ENCODE measurements at regions not wholly inside any gene's neighbourhood (a gene's known extent, or its start where the extent isn't known, plus 50 kb on each side); places are given as distances from the start of the nearest gene placed in this dataset.

DNA sequence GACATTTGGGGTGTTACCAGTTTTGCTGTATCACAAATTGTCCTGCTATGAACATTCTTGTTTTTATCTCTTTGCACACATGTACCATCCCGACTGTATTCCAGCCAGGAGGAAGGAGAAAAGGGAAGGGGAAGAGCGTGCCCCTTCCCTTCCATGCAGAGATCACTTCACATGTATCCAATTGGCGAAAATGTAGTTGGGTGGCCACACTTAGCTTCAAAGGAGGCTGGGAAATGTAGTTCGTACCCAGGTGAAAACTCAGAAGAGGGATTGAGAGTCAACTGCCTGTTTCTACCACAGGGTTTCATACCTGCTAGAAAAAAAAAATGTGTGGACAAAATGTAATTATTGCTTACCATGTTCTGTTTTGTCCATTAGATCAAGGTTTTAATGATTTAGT, 189.1 kb upstream of the PELI2 start:
- CTCF ChIA-PET = interaction anchor here (0.8 kb wide), 1 partner anchor 14 kb away, joined by 3 read pairs; no protein-coding TSS in a partner anchor
- Histone ChIP-seq H3K36me3 (ENCODE audit: control insufficient read depth in 2 of 2, extremely low read depth in 1 of 2, insufficient read depth in 2 of 2, low read length in 2 of 2) (no peaks in the 10 kb centered on the region), H3K4me3 (replicated peaks in 1 of 3; ENCODE audit: insufficient read depth in 1 of 3, low read depth in 1 of 3, low read length in 3 of 3) (no peak overlapping the region), H3K27ac (ENCODE audit: insufficient read depth, low read depth, low read length) (no peak overlapping the region), H4K20me1 (replicated peaks; ENCODE audit: control insufficient read depth, extremely low read depth, insufficient read depth, low read length) (no peaks in the 10 kb centered on the region), H3K4me1 (ENCODE audit: control insufficient read depth, extremely low read depth, insufficient read depth, low read length) (no peaks in the 10 kb centered on the region), H3K27me3 (ENCODE audit: control insufficient read depth in 2 of 2, insufficient read depth in 2 of 2, low read length in 2 of 2) (peaks cover 0 to 4% of the 10 kb centered on the region in 2 experiments), H3K9me1 (replicated peaks; ENCODE audit: control insufficient read depth, extremely low read depth, insufficient read depth, low read length) (no peaks in the 10 kb centered on the region), H3K9me3 (replicated peaks; ENCODE audit: control insufficient read depth, insufficient read depth, low read length) (no peaks in the 10 kb centered on the region), H2AFZ (ENCODE audit: low read depth, low read length) (no peak overlapping the region), H3K4me2 (ENCODE audit: insufficient read depth, low read length) (no peak overlapping the region), H3K79me2 (ENCODE audit: control insufficient read depth, insufficient read depth, low read length) (no peaks in the 10 kb centered on the region), H3K9ac (replicated peaks; ENCODE audit: extremely low read depth, insufficient read depth, low read length) (no peak overlapping the region)
- TF ChIP-seq MYC (IDR thresholded peaks at IDR 0.05; ENCODE audit: low read depth, low read length) (no peak), JUN (IDR thresholded peaks at IDR 0.05; ENCODE audit: borderline replicate concordance, insufficient read depth, insufficient read length, low read depth) (no peak), POLR2AphosphoS5 (IDR thresholded peaks at IDR 0.05; ENCODE audit: insufficient read depth, low read depth, low read length) (no peak), EZH2 (IDR thresholded peaks at IDR 0.05; ENCODE audit: borderline replicate concordance, low read depth, low read length, severe bottlenecking) (no peak), GATA2 (IDR thresholded peaks at IDR 0.05; ENCODE audit: insufficient read depth, insufficient read length, low read depth, low read length) (no peak), FOS (IDR thresholded peaks at IDR 0.05; ENCODE audit: borderline replicate concordance, insufficient read depth, low read length) (no peak)
- TF ChIP-seq, protein P1, sequence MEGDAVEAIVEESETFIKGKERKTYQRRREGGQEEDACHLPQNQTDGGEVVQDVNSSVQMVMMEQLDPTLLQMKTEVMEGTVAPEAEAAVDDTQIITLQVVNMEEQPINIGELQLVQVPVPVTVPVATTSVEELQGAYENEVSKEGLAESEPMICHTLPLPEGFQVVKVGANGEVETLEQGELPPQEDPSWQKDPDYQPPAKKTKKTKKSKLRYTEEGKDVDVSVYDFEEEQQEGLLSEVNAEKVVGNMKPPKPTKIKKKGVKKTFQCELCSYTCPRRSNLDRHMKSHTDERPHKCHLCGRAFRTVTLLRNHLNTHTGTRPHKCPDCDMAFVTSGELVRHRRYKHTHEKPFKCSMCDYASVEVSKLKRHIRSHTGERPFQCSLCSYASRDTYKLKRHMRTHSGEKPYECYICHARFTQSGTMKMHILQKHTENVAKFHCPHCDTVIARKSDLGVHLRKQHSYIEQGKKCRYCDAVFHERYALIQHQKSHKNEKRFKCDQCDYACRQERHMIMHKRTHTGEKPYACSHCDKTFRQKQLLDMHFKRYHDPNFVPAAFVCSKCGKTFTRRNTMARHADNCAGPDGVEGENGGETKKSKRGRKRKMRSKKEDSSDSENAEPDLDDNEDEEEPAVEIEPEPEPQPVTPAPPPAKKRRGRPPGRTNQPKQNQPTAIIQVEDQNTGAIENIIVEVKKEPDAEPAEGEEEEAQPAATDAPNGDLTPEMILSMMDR (IDR thresholded peaks at IDR 0.05; ENCODE audit: extremely low read depth in 1 of 2, insufficient read depth in 1 of 2, low read depth in 1 of 2, low read length in 2 of 2) = no peak
- TF ChIP-seq, protein P2, sequence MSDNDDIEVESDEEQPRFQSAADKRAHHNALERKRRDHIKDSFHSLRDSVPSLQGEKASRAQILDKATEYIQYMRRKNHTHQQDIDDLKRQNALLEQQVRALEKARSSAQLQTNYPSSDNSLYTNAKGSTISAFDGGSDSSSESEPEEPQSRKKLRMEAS (IDR thresholded peaks at IDR 0.05; ENCODE audit: insufficient read depth, insufficient read length) = no peak
- no peak for FAIRE-seq
- POLR2A ChIA-PET = no interaction called here
- dilution Hi-C loops (cut with MboI; ENCODE audit: extremely low pct_ligation_motif_present, low sequenced_read_pairs) (no loop called here), intact Hi-C loops (cut with micrococcal nuclease) (no loop called here)
- no TSS peak for BruUV-seq (replicated peaks)
- DNase-seq (ENCODE audit: low read depth, low spot score) = no peak
